K562 (cell line): ENCODE measurements at regions not wholly inside any gene's neighbourhood (a gene's known extent, or its start where the extent isn't known, plus 50 kb on each side); places are given as distances from the start of the nearest gene placed in this dataset.

Experiments
- ATAC-seq: fragments of 200-7000 bp; cut with Tn5 transposase; 3 replicates; pipeline ENCODE4 v1.9.1; 2020; ENCODE audit warnings: moderate library complexity
- BruUV-seq: library from RNA; stranded (reverse); fragments of 400-500 nt; replicated peaks from 2 replicates; lab custom pipeline; 2021; lab: Mats Ljungman, UMichigan
- CTCF ChIA-PET: fragments of 300-600 bp; formaldehyde crosslinking; extraction: SDS; loops from one replicate; lab custom pipeline; 2021; ENCODE audit warnings: low intra/inter-chr PET ratio; lab: Yijun Ruan, JAX
- POLR2A ChIA-PET: fragments of 300-600, 350-650 bp; sonication (Branson Sonifier 250); formaldehyde crosslinking; extraction: SDS; loops from one replicate; lab custom pipeline; 2021; ENCODE audit warnings: antibody characterized with exemption, inconsistent platforms; lab: Yijun Ruan, JAX
- DNase-seq, 4 experiments: peaks; one replicate each; pipeline versions ENCODE4 v3.0.0 to v3.0.0-alpha.2; 2011 to 2018; ENCODE audit warnings: low spot score in 3 of 4, mixed read lengths in 3 of 4; ENCODE audit errors: extremely low read depth in 1 of 4
- FAIRE-seq: peaks from 2 replicates; lab custom pipeline; 2011; peaks lifted over from hg19 to GRCh38; lab: Jason Lieb, UNC
- H2AFZ ChIP-seq: 2 replicates; pipeline ENCODE4 v1.6.0; 2011; ENCODE audit warnings: low read depth, low read length, control low read depth, inconsistent platforms
- H3K27ac ChIP-seq: fragments of 200-600 bp; 3 replicates; pipeline ENCODE4 v1.8.0; 2011; ENCODE audit warnings: low read depth, mild to moderate bottlenecking, control low read depth, inconsistent platforms, low read length, moderate library complexity, mixed read lengths; ENCODE audit errors: extremely low read depth
- H3K27me3 ChIP-seq, 2 experiments: fragments of 300-600 bp in 1 of 2; 2 replicates in 1 of 2; 3 replicates in 1 of 2; pipeline versions ENCODE4 v1.6.0 to v1.8.0; 2011; ENCODE audit warnings: inconsistent platforms in 2 of 2, low read length in 2 of 2, mild to moderate bottlenecking in 1 of 2, mixed read lengths in 1 of 2, moderate library complexity in 1 of 2; ENCODE audit not compliant: control insufficient read depth in 2 of 2, insufficient read depth in 2 of 2
- H3K36me3 ChIP-seq: fragments of 300-600 bp; 3 replicates; pipeline ENCODE4 v1.8.0; 2011; ENCODE audit warnings: mild to moderate bottlenecking, low read length, inconsistent platforms; ENCODE audit not compliant: control insufficient read depth, insufficient read depth
- H3K4me1 ChIP-seq, 2 experiments: fragments of 200-600 bp in 1 of 2; replicated peaks in 1 of 2; 2 replicates in 1 of 2; 3 replicates in 1 of 2; pipeline versions ENCODE4 v1.5.1 to v1.8.0; 2011; ENCODE audit warnings: inconsistent platforms in 2 of 2, low read length in 2 of 2, mild to moderate bottlenecking in 1 of 2, mixed read lengths in 1 of 2, moderate library complexity in 1 of 2; ENCODE audit not compliant: control insufficient read depth in 2 of 2, insufficient read depth in 2 of 2
- H3K4me2 ChIP-seq: 2 replicates; pipeline ENCODE4 v1.6.1; 2011; ENCODE audit warnings: low read length, control low read depth, inconsistent platforms, mixed read lengths; ENCODE audit not compliant: insufficient read depth
- H3K4me3 ChIP-seq: fragments of 200-600 bp; sonication (generic), shearing (Covaris generic); 2 replicates; pipeline ENCODE4 v1.5.1; 2016; ENCODE audit warnings: control low read depth, inconsistent platforms
- H3K79me2 ChIP-seq: fragments of 200-600 bp; 3 replicates; pipeline ENCODE4 v1.8.0; 2011; ENCODE audit warnings: low read length, inconsistent platforms; ENCODE audit not compliant: control insufficient read depth, insufficient read depth
- H3K9ac ChIP-seq, 2 experiments: 2 replicates each; pipeline versions ENCODE4 v1.6.0 to v1.6.1; 2011; ENCODE audit warnings: low read depth in 2 of 2, low read length in 2 of 2, control low read depth in 1 of 2, inconsistent platforms in 1 of 2, mild to moderate bottlenecking in 1 of 2, mixed read lengths in 1 of 2; ENCODE audit not compliant: insufficient read depth in 1 of 2
- H3K9me1 ChIP-seq: one replicate; pipeline ENCODE4 v1.6.0; 2011; ENCODE audit warnings: inconsistent platforms, mild to moderate bottlenecking, low read length, moderate library complexity; ENCODE audit not compliant: control insufficient read depth, insufficient read depth
- H3K9me3 ChIP-seq: replicated peaks from 2 replicates; pipeline ENCODE4 v1.5.1; 2011; ENCODE audit warnings: low read depth, low read length, inconsistent platforms; ENCODE audit not compliant: control insufficient read depth, insufficient read depth
- H4K20me1 ChIP-seq: replicated peaks from 2 replicates; pipeline ENCODE4 v1.6.1; 2011; ENCODE audit warnings: low read length, inconsistent platforms, mixed read lengths; ENCODE audit not compliant: control insufficient read depth, insufficient read depth
- ERF ChIP-seq: fragments of 450-650 bp; formaldehyde crosslinking; IDR thresholded peaks from 2 replicates; pipeline ENCODE4 v1.4.0; 2020; ENCODE audit warnings: mild to moderate bottlenecking, mixed read lengths
- HNRNPL ChIP-seq: fragments of 200-400 bp; formaldehyde crosslinking; IDR thresholded peaks from 2 replicates; pipeline ENCODE4 v1.6.1; 2017; ENCODE audit warnings: low read depth, mild to moderate bottlenecking, low read length
- IFI16 ChIP-seq: fragments of 250-450 bp; sonication (Bioruptor Pico); IDR thresholded peaks from 2 replicates; pipeline ENCODE4 v2.1.2; 2022; ENCODE audit warnings: mild to moderate bottlenecking, inconsistent platforms
- SREBF2 ChIP-seq: sonication (generic); formaldehyde crosslinking; IDR thresholded peaks from 2 replicates; pipeline ENCODE4 v1.4.0; 2020; ENCODE audit warnings: mild to moderate bottlenecking, missing genetic modification reagents
- ZNF584 ChIP-seq: fragments of 200-800 bp; sonication (Bioruptor generic); IDR thresholded peaks from 2 replicates; pipeline ENCODE4 v1.6.1; 2016; ENCODE audit warnings: low read depth, mild to moderate bottlenecking, missing genetic modification characterization, missing compliant biosample characterization
- WGBS: fragments of 100-300 bp; shearing (Covaris generic); methylation state at CpG from one replicate; pipeline ENCODE4 v1.1.6; 2016; ENCODE audit warnings: low coverage, mixed read lengths; ENCODE audit not compliant: insufficient coverage; ENCODE audit errors: missing lambda C conversion rate; 5-methylcytosine and 5-hydroxymethylcytosine counted together
- in situ Hi-C: fragments of 300-500 bp; cut with MboI; formaldehyde crosslinking; loops from 4 replicates; pipeline ENCODE4 v1.15.0; 2018; ENCODE audit warnings: inconsistent platforms, mixed read lengths
- intact Hi-C: fragments of 100-400 bp; cut with micrococcal nuclease; formaldehyde crosslinking; loops from 2 replicates; pipeline ENCODE4 v1.14.2; 2022
- TF ChIP-seq, protein P1 (sequence below): fragments of 450-650 bp; IDR thresholded peaks from one replicate; pipeline ENCODE4 v1.6.1; 2018; ENCODE audit warnings: mild to moderate bottlenecking, moderate library complexity; ENCODE audit not compliant: partially characterized antibody

DNA sequence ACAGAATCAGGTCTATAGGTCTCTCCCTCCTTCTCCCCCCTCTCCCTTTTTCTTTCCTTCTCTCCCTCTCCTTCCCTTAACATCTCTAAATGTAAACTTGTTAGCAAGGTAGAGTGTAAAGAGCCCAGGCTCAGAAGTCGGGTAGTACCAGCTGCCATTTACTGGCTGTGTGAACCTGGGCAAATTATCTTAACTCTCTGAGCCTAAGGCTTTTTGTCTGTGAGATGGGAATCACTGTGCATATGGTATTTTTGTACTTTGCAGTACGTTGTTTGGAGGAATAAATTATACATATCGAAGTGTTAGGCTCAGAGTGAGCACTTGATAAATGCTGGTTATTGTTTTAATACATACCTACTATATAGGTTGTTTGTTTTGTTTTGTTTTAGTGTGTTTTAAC, 154.0 kb downstream of the RBMX2 start:
- no peaks in the 10 kb centered on the region for H4K20me1 ChIP-seq
- no peak overlapping the region for H2AFZ ChIP-seq
- ATAC-seq (no peak), DNase-seq (no peak), FAIRE-seq (no peak)
- no TSS peak for BruUV-seq
- H3K27me3 ChIP-seq, result peaks cover 0 to 5% of the 10 kb centered on the region in 2 experiments; a peak in 4 of 5 replicates
- in situ Hi-C loops, result no loop called here
- H3K4me1 ChIP-seq, result peaks cover 0 to 2% of the 10 kb centered on the region in 2 experiments; a peak in 2 of 5 replicates
- no peak overlapping the region for H3K4me3 ChIP-seq
- ChIA-PET CTCF (no interaction called here), POLR2A (interaction anchor here (1.1 kb wide), 1 partner anchor 11 kb away, joined by 3 read pairs; no protein-coding TSS in a partner anchor)
- no peak overlapping the region for H3K4me2 ChIP-seq
- H3K9me1 ChIP-seq, result no peaks in the 10 kb centered on the region
- H3K27ac ChIP-seq, result no peak overlapping the region
- no peaks in the 10 kb centered on the region for H3K79me2 ChIP-seq
- no peak overlapping the region for H3K9ac ChIP-seq
- TF ChIP-seq IFI16, result no peak
- TF ChIP-seq SREBF2 (CRISPR knock-in tag), result no peak
- TF ChIP-seq ERF (CRISPR knock-in tag), result no peak
- no peak for TF ChIP-seq HNRNPL
- TF ChIP-seq, protein P1, sequence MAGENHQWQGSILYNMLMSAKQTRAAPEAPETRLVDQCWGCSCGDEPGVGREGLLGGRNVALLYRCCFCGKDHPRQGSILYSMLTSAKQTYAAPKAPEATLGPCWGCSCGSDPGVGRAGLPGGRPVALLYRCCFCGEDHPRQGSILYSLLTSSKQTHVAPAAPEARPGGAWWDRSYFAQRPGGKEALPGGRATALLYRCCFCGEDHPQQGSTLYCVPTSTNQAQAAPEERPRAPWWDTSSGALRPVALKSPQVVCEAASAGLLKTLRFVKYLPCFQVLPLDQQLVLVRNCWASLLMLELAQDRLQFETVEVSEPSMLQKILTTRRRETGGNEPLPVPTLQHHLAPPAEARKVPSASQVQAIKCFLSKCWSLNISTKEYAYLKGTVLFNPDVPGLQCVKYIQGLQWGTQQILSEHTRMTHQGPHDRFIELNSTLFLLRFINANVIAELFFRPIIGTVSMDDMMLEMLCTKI, result no peak
- no peak for TF ChIP-seq ZNF584 (CRISPR knock-in tag)
- no peaks in the 10 kb centered on the region for H3K36me3 ChIP-seq
- 0% methylated on average over 2 of the region's 3 CpGs for WGBS
- no peaks in the 10 kb centered on the region for H3K9me3 ChIP-seq
- intact Hi-C loops, result no loop called here
